Panc1 (cell line): ENCODE measurements at regions not wholly inside any gene's neighbourhood (a gene's known extent, or its start where the extent isn't known, plus 50 kb on each side); places are given as distances from the start of the nearest gene placed in this dataset.

Experiments used
- ATAC-seq: fragments of 200-7000 bp; cut with Tn5 transposase; 2 replicates; pipeline ENCODE4 v1.9.1; 2020; ENCODE audit warnings: mild to moderate bottlenecking, moderate library complexity
- BruUV-seq: library from RNA; stranded (reverse); fragments of 400-500 nt; replicated peaks from 2 replicates; lab custom pipeline; 2021; lab: Mats Ljungman, UMichigan
- CTCF ChIA-PET: fragments of 300-600 bp; sonication (Branson Sonifier 250); formaldehyde crosslinking; loops from one replicate; lab custom pipeline; 2022; ENCODE audit warnings: antibody characterized with exemption; lab: Charles Lee
- POLR2A ChIA-PET: fragments of 300-600 bp; sonication (Branson Sonifier 250); formaldehyde crosslinking; loops from one replicate; lab custom pipeline; 2022; ENCODE audit warnings: antibody characterized with exemption; lab: Charles Lee
- DNase-seq: peaks from one replicate; pipeline ENCODE4 v3.0.0-alpha.2; 2010; ENCODE audit warnings: low read depth, low spot score
- H3K27ac ChIP-seq: 2 replicates; pipeline ENCODE4 v1.5.1; 2011; ENCODE audit warnings: mild to moderate bottlenecking, low read length, inconsistent platforms
- H3K27me3 ChIP-seq: fragments of 200-500 bp; sonication (Bioruptor generic); 2 replicates; pipeline ENCODE4 v1.6.0; 2014; ENCODE audit warnings: low read length, inconsistent platforms; ENCODE audit not compliant: control insufficient read depth, insufficient read depth
- H3K36me3 ChIP-seq: fragments of 200-500 bp; sonication (Bioruptor generic); 2 replicates; pipeline ENCODE4 v1.5.1; 2014; ENCODE audit warnings: inconsistent platforms, mild to moderate bottlenecking, low read length, moderate library complexity; ENCODE audit not compliant: control insufficient read depth, insufficient read depth
- H3K4me1 ChIP-seq: 2 replicates; pipeline ENCODE4 v1.5.1; 2011; ENCODE audit warnings: inconsistent platforms, mild to moderate bottlenecking, low read length, moderate library complexity; ENCODE audit not compliant: control insufficient read depth, insufficient read depth
- H3K4me3 ChIP-seq, 2 experiments: 2 replicates each; pipeline ENCODE4 v1.5.1; 2011 to 2012; ENCODE audit warnings: low read depth in 2 of 2, low read length in 2 of 2, mild to moderate bottlenecking in 2 of 2, inconsistent platforms in 1 of 2, moderate library complexity in 1 of 2
- H3K9me3 ChIP-seq: fragments of 200-500 bp; sonication (Bioruptor generic); 2 replicates; pipeline ENCODE4 v1.5.1; 2014; ENCODE audit warnings: low read depth, mild to moderate bottlenecking, inconsistent platforms, low read length, moderate library complexity; ENCODE audit not compliant: control insufficient read depth, insufficient read depth
- CTCF ChIP-seq: fragments of 450-650 bp; IDR thresholded peaks from 2 replicates; pipeline ENCODE4 v1.5.1; 2017; ENCODE audit warnings: mild to moderate bottlenecking
- POLR2AphosphoS5 ChIP-seq: IDR thresholded peaks from 2 replicates; pipeline ENCODE4 v1.6.1; 2012; ENCODE audit warnings: mild to moderate bottlenecking, low read depth, low read length, moderate library complexity
- REST ChIP-seq, 2 experiments: IDR thresholded peaks; 2 replicates each; pipeline ENCODE4 v1.6.1; 2011 to 2012; ENCODE audit warnings: low read depth in 2 of 2, control low read depth in 1 of 2, low read length in 1 of 2, mild to moderate bottlenecking in 1 of 2, moderate library complexity in 1 of 2; ENCODE audit not compliant: insufficient read depth in 1 of 2
- SIN3A ChIP-seq: IDR thresholded peaks from 2 replicates; pipeline ENCODE4 v1.6.1; 2012; ENCODE audit warnings: low read depth, mild to moderate bottlenecking, low read length, moderate library complexity, borderline replicate concordance; ENCODE audit not compliant: insufficient read depth
- TCF7L2 ChIP-seq: IDR thresholded peaks from 2 replicates; pipeline ENCODE4 v1.6.1; 2011; ENCODE audit warnings: mild to moderate bottlenecking, low read depth, low read length, inconsistent platforms
- in situ Hi-C: cut with HindIII; loops from 2 replicates; pipeline ENCODE4 v1.10.0; 2016; ENCODE audit warnings: low sequenced_read_pairs, low pct_unique_long_range_greater_than_20kb
- intact Hi-C: fragments of 100-400 bp; cut with micrococcal nuclease; formaldehyde crosslinking; loops from one replicate; pipeline ENCODE4 v1.10.0; 2022; ENCODE audit not compliant: unreplicated experiment

- POLR2A ChIA-PET: no interaction called here
- Histone ChIP-seq H3K36me3 (no peaks in the 10 kb centered on the region), H3K4me1 (no peaks in the 10 kb centered on the region), H3K4me3 (no peak overlapping the region), H3K27ac (no peak overlapping the region), H3K27me3 (no peaks in the 10 kb centered on the region), H3K9me3 (no peaks in the 10 kb centered on the region)
- no TSS peak for BruUV-seq
- no peak for TF ChIP-seq CTCF
- TF ChIP-seq TCF7L2: no peak
- no peak for TF ChIP-seq REST (IDR thresholded peaks at IDR 0.05; ENCODE audit: insufficient read depth in 1 of 2, low read depth in 2 of 2, low read length in 1 of 2)
- TF ChIP-seq SIN3A: no peak
- TF ChIP-seq POLR2AphosphoS5: no peak
- DNase-seq: no peak
- no peak for ATAC-seq
- CTCF ChIA-PET: no interaction called here
- in situ Hi-C loops: no loop called here
- intact Hi-C loops: no loop called here
These were observed 237.6 kb upstream of the PRKD1 start for GRCh38 chr14:30165255-30165654.

- intact Hi-C loops (no loop called here), in situ Hi-C loops (no loop called here)
- no peak overlapping the region for H3K4me3 ChIP-seq
- H3K27me3 ChIP-seq: no peaks in the 10 kb centered on the region
- no TSS peak for BruUV-seq
- H3K9me3 ChIP-seq: no peaks in the 10 kb centered on the region
- no peak overlapping the region for H3K27ac ChIP-seq
- ATAC-seq (no peak), DNase-seq (no peak)
- CTCF ChIA-PET: no interaction called here
- TF ChIP-seq REST (IDR thresholded peaks at IDR 0.05; ENCODE audit: insufficient read depth in 1 of 2, low read depth in 2 of 2, low read length in 1 of 2) (no peak), POLR2AphosphoS5 (no peak), CTCF (no peak), SIN3A (no peak), TCF7L2 (no peak)
- POLR2A ChIA-PET: no interaction called here
- no peaks in the 10 kb centered on the region for H3K36me3 ChIP-seq
- no peaks in the 10 kb centered on the region for H3K4me1 ChIP-seq
These were observed 250.1 kb upstream of the PRKD1 start for GRCh38 chr14:30177781-30178180.
